ENCODE measurements at regions not wholly inside any gene's neighbourhood (a gene's known extent, or its start where the extent isn't known, plus 50 kb on each side); places are given as distances from the start of the nearest gene placed in this dataset.

DNA sequence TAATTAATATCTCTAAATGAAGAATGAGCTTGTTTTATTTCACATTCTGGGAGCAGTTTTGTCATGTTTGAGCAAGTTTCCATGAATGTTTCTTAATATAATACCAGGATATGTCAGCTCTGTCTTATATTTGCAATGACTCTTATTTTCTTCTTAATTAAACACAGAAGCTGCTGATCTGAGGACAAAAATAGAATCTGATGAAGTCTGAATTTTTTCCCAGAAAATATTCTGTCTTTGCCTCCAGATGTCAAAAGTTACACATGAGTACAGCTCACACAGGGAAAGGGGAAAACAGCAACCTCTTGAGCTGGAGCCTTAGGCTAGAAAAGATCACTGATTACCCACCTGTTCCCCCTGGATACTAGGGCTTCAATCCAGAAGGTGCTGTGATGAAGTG lies 606.6 kb upstream of the SYT4 start:
- TF ChIP-seq, protein P1, sequence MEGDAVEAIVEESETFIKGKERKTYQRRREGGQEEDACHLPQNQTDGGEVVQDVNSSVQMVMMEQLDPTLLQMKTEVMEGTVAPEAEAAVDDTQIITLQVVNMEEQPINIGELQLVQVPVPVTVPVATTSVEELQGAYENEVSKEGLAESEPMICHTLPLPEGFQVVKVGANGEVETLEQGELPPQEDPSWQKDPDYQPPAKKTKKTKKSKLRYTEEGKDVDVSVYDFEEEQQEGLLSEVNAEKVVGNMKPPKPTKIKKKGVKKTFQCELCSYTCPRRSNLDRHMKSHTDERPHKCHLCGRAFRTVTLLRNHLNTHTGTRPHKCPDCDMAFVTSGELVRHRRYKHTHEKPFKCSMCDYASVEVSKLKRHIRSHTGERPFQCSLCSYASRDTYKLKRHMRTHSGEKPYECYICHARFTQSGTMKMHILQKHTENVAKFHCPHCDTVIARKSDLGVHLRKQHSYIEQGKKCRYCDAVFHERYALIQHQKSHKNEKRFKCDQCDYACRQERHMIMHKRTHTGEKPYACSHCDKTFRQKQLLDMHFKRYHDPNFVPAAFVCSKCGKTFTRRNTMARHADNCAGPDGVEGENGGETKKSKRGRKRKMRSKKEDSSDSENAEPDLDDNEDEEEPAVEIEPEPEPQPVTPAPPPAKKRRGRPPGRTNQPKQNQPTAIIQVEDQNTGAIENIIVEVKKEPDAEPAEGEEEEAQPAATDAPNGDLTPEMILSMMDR (IDR thresholded peaks at IDR 0.05; ENCODE audit: insufficient read depth, low read length, poor library complexity, severe bottlenecking) = no peak
- TF ChIP-seq EZH2phosphoT487 (conservative IDR thresholded peaks at IDR 0.05; ENCODE audit: low read length) = no peak

Data from SU-DHL-6 (cell line).